NCI-H748 treated with DMSO at 0.1 percent for 48 hours (cell line): ENCODE measurements at regions not wholly inside any gene's neighbourhood (a gene's known extent, or its start where the extent isn't known, plus 50 kb on each side); places are given as distances from the start of the nearest gene placed in this dataset.

ENCODE experiments used
- DNase-seq: peaks from one replicate; lab custom pipeline; 2025; lab: John Stamatoyannopoulos, UW

DNA sequence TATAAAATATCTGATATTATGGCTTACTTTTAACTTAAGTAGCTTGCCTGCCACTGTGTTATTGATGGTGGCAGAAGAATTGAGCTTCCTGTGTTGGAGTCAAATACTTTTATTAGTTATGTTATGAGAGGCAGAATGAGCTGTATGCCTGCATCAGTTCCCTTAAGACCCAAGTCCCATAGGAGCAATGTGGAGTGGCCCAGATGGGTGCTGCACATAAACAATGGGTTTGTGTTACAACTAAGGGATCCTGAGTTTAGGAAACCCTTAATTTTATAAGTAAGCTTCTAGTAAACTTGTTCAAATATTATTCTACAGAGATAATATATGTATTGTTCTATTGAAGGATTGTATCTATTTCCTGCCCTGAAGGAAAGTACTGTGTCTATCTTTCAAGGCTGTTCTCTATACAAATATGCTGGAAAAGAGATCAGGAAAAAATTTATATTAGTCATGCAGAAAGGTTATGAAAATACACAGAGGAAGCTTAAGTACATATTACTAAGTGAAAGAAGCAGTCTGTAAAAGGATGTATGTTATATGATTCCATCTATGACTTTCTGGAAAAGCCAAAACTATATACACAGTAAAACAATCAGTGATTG lies 2018.0 kb upstream of the PCDH20 start:
- no peak for DNase-seq

DNA sequence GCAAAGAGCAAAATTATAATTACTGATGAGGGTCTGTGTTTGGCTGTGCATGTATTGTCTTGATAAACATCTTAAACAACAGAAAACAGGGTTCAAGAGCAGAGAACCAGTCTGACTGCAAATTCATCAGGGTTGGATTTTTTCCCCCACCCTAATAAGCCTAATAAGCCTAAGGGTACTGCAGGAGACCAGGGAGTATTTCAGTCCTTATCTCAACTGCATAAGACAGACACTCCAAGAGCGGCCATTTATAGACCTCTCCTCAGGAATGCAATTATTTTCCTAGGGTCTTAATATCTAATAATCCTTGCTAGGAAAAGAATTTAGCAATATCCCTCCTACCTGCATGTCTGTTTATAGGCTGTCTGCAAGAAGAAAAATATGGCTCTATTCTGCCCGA lies 2011.5 kb upstream of the PCDH20 start:
- DNase-seq = no peak

- no peak for DNase-seq
Observed at GRCh38 chr13:63425131-63425530, 2009.5 kb upstream of the PCDH20 start.

DNA sequence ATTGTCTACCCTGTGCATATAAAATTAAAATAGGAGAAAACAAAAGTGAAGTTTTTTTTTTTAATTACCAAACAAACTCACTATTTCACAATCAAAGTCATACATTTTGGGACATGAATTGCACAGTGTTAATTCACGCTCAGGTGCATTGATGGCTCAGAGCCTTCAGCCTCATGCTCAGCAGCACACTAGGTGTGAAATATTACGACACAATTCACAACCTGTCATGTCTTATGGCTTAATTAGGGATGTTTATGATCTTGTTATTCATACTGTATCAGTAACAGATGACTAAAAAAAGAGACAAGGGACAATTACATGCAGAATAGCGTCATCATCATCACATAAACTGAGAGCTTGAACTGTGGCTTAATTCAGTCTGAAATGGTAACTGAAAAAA lies 2005.5 kb upstream of the PCDH20 start:
- no peak for DNase-seq

DNA sequence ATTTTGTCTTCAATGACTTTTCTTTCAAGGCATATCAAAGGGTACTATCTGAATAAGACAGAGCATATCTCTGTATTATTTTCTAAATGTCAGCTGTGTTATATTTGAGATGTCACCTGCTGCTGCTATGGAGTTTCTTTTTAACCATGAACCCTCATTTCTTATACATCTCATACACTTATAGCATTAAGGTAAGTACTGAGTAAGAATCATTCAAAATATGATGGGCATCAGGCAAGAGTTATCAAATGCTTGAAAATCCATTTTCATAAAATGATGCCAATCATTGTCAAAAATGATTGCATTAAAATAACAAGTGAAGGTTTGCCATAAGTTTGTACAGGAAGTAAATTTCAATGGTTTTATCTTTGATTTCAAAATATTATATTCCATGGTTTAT lies 2005.0 kb upstream of the PCDH20 start:
- no peak for DNase-seq

GRCh38 chr13:63414247-63414646 lies 1998.6 kb upstream of the PCDH20 start:
- no peak for DNase-seq

GRCh38 chr13:63409791-63410351 lies 1994.2 kb upstream of the PCDH20 start:
- no peak for DNase-seq

- DNase-seq = no peak
Observed at GRCh38 chr13:63408331-63409189, 1992.9 kb upstream of the PCDH20 start.

GRCh38 chr13:63403733-63404132 lies 1988.1 kb upstream of the PCDH20 start:
- DNase-seq = no peak

DNA sequence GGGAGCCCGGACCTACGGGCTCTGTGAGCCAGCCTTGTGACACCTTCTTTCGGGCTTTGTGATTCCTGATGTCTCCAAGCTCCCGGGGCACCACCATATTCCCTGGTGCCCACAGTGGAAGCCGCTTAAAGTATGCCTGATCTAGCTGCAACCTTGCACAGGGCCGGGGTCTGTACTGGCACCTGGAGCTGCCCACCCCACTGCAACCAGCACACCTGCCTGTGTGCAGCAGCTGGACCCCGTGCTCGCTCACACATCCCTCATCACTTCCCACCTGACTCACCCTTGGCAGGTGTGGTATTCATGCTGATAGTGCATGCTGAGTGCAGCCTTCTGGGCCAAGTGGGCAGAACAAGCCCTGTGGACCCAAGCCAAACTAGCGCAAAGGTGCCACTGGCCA lies 1981.1 kb upstream of the PCDH20 start:
- DNase-seq = no peak

GRCh38 chr13:63393112-63393511 lies 1977.5 kb upstream of the PCDH20 start:
- DNase-seq = no peak

GRCh38 chr13:63389756-63390155 lies 1974.1 kb upstream of the PCDH20 start:
- no peak for DNase-seq

- DNase-seq = no peak
Observed at GRCh38 chr13:63381078-63381859, 1965.6 kb upstream of the PCDH20 start.

- DNase-seq = no peak
Observed at GRCh38 chr13:63377986-63378385, 1962.3 kb upstream of the PCDH20 start.

DNA sequence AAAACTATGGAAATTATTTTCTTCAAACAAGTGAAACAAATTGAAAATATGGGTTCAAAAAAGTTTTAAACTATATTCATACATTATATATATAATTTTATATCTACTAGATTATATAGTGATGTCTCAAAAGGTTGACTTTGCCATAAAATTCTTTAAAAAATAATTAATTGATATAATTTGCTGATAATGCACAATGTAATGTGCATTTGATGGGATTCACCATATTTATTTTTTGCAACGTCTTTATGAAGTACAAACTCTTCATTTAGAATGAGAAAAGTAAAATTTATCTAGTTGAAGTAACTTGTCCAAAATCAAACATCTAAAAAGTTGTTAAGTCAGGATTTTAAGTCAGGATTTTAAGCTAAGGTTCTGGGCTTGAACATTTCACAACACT lies 1954.5 kb upstream of the PCDH20 start:
- DNase-seq = no peak

DNA sequence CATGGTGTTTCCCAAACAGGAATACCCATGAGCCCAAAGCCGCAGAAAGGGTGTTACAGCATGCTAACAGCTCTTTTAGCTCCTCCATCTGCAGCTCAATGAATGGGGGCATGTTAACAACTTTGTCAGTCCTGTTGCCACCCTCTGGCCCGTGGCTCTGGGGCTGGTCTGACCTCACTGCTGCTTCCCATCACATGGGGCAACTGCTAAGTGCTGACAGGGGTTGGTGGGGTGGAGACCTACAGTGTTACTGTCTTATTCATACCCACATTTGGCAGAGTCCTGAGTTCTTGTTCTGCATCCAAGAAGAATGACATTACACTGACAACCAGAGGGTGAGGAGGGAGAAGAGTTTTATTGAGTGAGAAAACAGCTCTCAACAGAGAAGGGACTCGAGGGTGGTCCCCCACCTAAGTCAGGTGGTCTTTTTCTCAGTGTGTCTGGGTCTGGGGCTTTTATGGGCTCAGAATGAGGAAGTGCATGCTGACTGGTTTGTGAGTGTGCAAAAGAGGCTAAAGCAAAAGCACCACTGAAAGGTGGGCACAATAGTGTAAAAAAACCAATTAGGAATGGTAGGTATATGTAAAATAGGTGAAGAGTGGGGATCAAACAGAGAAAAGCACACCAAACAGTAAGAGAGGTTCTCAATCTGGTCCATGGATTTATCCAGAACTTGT lies 1952.0 kb upstream of the PCDH20 start:
- no peak for DNase-seq

DNA sequence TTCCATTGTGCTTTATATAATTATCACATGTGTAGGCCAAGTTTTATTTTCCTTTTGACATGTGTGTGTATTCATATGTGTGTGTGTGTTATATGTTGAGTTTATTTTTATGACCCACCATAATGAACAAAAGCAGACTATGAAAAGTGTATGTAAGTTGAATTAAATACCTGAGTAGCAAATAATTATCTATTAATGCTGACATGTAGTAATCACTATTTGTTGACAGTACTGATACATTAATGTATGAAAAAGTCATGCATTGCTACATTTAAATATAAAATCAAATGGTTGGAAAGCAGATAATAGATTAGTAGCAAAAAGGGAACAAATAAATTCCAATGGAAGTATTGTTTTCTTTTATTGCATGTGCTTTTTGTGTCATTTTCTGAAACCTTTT lies 1948.5 kb upstream of the PCDH20 start:
- DNase-seq = no peak

DNA sequence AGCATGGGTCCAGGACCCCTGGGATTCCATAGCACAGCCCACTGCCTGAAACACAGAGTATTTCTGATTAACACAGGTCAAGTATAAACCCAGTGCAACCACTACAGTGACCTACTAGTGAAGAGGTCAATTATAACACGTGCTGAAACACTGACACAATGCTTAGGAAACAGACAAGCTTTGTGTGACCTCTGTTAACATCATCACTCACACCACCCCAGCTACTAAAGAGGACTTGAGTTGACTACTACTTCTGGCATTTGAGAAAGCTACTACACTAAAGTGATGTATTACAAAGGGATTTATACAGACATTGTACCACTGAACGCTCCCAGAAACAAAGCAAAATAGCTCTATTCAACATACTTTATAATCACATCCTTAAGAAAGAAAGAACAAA lies 1935.9 kb upstream of the PCDH20 start:
- no peak for DNase-seq

DNA sequence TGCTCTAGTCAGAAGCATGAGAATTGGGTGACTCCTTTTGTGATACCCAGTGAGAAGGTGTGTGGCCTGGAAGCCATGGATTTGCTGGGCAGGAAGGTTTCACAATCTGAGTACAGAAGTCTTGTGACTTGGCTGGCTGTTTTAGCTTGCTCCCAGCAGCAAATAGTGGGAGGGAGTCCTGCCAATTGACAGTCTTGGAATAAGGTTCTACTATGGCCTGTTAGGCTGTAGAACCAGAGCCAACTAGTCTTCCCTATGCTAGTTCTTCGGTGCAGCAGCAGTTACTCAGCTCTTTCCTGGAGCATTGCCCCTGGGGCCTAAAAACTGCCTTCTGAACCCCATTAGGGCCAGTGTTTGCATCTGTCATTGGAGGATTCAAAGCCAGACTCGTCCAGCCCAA lies 1935.4 kb upstream of the PCDH20 start:
- DNase-seq = no peak

DNA sequence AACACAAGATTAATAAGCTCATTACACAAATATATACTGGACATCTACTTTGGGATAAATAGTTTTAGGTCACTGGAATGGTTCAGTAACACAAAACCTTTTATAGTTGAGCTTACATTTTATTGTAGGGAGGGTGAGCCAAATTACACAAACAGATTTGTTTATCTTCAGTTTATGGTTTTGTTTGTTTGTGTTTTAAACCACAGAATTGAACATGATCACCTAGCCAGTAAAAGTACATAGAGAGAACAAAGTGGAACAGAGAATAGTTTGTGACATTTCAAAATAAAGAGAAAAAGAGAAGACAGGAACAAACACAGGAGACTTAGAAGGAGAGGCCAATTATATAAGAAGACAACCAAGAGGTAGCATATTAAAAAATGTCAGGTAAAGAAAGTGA lies 1930.2 kb upstream of the PCDH20 start:
- no peak for DNase-seq

DNA sequence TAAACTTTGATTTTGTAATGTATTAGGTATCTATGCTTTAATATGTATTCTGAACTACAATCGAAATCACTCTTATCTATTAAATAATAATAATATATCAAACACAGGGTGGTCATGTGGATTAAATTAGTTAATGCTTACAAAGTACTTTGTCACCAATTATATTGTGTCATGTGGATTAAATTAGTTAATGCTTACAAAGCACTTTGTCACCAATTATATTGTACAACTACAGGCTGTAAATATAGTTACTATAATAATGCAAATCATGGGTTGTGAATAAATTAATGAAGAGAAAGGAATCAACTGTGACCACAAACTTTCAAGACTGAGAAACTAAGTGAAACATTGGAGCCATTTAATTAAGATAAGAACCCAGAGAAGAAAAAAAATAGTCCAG lies 1929.1 kb upstream of the PCDH20 start:
- DNase-seq = no peak

- no peak for DNase-seq
Observed at GRCh38 chr13:63337921-63338320, 1922.3 kb upstream of the PCDH20 start.
